OCI-LY1 (cell line): ENCODE measurements at regions not wholly inside any gene's neighbourhood (a gene's known extent, or its start where the extent isn't known, plus 50 kb on each side); places are given as distances from the start of the nearest gene placed in this dataset.

ENCODE experiments used
- H2AFZ ChIP-seq: fragments of 200-600 bp; sonication (generic), shearing (Covaris generic); 2 replicates; pipeline ENCODE4 v1.6.0; 2014; ENCODE audit warnings: antibody characterized with exemption, mild to moderate bottlenecking, low read length
- H3F3A ChIP-seq: fragments of 200-600 bp; sonication (generic), shearing (Covaris generic); 2 replicates; pipeline ENCODE4 v1.6.0; 2014; ENCODE audit warnings: mild to moderate bottlenecking, antibody characterized with exemption, low read length, moderate library complexity; ENCODE audit not compliant: insufficient read depth
- H3K27ac ChIP-seq: fragments of 200-600 bp; sonication (generic); 2 replicates; pipeline ENCODE4 v1.5.1; 2014; ENCODE audit warnings: low read length, mixed run types, mild to moderate bottlenecking, low read depth; ENCODE audit not compliant: poor library complexity, severe bottlenecking
- H3K27me3 ChIP-seq: fragments of 200-600 bp; sonication (generic); 2 replicates; pipeline ENCODE4 v1.6.0; 2014; ENCODE audit warnings: antibody characterized with exemption, mild to moderate bottlenecking, low read length, moderate library complexity; ENCODE audit not compliant: insufficient read depth
- H3K36me3 ChIP-seq: fragments of 200-600 bp; sonication (generic); 2 replicates; pipeline ENCODE4 v1.6.1; 2014; ENCODE audit warnings: mild to moderate bottlenecking, antibody characterized with exemption, low read length, moderate library complexity, mixed read lengths; ENCODE audit not compliant: insufficient read depth
- H3K4me1 ChIP-seq: fragments of 200-600 bp; sonication (generic); 2 replicates; pipeline ENCODE4 v1.5.1; 2014; ENCODE audit warnings: mild to moderate bottlenecking, low read length, moderate library complexity; ENCODE audit not compliant: insufficient read depth, severe bottlenecking
- H3K4me2 ChIP-seq: fragments of 200-600 bp; sonication (generic), shearing (Covaris generic); 2 replicates; pipeline ENCODE4 v1.6.1; 2014; ENCODE audit warnings: low read length
- H3K4me3 ChIP-seq: fragments of 200-600 bp; sonication (generic); 2 replicates; pipeline ENCODE4 v1.5.1; 2014; ENCODE audit warnings: low read length, low read depth, mild to moderate bottlenecking, mixed read lengths; ENCODE audit not compliant: poor library complexity, severe bottlenecking
- H3K79me2 ChIP-seq: fragments of 200-600 bp; shearing (Covaris generic); 2 replicates; pipeline ENCODE4 v1.6.1; 2016; ENCODE audit warnings: mixed run types, low read length, mixed read lengths; ENCODE audit not compliant: insufficient read depth
- H3K9ac ChIP-seq: fragments of 200-600 bp; sonication (generic), shearing (Covaris generic); 2 replicates; pipeline ENCODE4 v1.6.1; 2014; ENCODE audit warnings: mild to moderate bottlenecking, low read length, mixed read lengths
- H3K9me2 ChIP-seq: fragments of 200-600 bp; sonication (generic), shearing (Covaris generic); 2 replicates; pipeline ENCODE4 v1.6.1; 2014; ENCODE audit warnings: low read depth, mild to moderate bottlenecking, low read length, mixed read lengths
- H3K9me3 ChIP-seq: fragments of 200-600 bp; shearing (Covaris generic); 2 replicates; pipeline ENCODE4 v1.6.1; 2014; ENCODE audit warnings: low read length, mixed read lengths
- H4K20me1 ChIP-seq: fragments of 200-600 bp; sonication (generic), shearing (Covaris generic); 2 replicates; pipeline ENCODE4 v1.6.0; 2016; ENCODE audit warnings: mild to moderate bottlenecking, low read length; ENCODE audit not compliant: insufficient read depth
- EZH2 ChIP-seq: fragments of 200-600 bp; sonication (generic), shearing (Covaris generic); IDR thresholded peaks from 2 replicates; pipeline ENCODE4 v1.8.0; 2017; ENCODE audit warnings: borderline replicate concordance, mixed run types, mild to moderate bottlenecking, antibody characterized with exemption, low read length, moderate library complexity, mixed read lengths
- TF ChIP-seq, protein P1 (sequence below): fragments of 200-600 bp; sonication (generic), shearing (Covaris generic); IDR thresholded peaks from 2 replicates; pipeline ENCODE4 v1.5.1; 2017; ENCODE audit warnings: mild to moderate bottlenecking, antibody characterized with exemption, low read length, moderate library complexity, mixed read lengths

GRCh38 chr7:24372961-24373955, 89.3 kb downstream of the NPY start:
- Histone ChIP-seq H3K4me3 (no peak overlapping the region), H3K79me2 (no peaks in the 10 kb centered on the region), H3F3A (no peaks in the 10 kb centered on the region), H3K9ac (no peak overlapping the region), H3K27ac (no peak overlapping the region), H2AFZ (no peak overlapping the region), H3K36me3 (no peaks in the 10 kb centered on the region), H3K27me3 (no peaks in the 10 kb centered on the region), H3K9me3 (no peaks in the 10 kb centered on the region), H4K20me1 (no peaks in the 10 kb centered on the region), H3K4me1 (peaks cover 24% of the 10 kb centered on the region), H3K9me2 (no peaks in the 10 kb centered on the region), H3K4me2 (no peak overlapping the region)
- no peak for TF ChIP-seq EZH2
- TF ChIP-seq, protein P1, sequence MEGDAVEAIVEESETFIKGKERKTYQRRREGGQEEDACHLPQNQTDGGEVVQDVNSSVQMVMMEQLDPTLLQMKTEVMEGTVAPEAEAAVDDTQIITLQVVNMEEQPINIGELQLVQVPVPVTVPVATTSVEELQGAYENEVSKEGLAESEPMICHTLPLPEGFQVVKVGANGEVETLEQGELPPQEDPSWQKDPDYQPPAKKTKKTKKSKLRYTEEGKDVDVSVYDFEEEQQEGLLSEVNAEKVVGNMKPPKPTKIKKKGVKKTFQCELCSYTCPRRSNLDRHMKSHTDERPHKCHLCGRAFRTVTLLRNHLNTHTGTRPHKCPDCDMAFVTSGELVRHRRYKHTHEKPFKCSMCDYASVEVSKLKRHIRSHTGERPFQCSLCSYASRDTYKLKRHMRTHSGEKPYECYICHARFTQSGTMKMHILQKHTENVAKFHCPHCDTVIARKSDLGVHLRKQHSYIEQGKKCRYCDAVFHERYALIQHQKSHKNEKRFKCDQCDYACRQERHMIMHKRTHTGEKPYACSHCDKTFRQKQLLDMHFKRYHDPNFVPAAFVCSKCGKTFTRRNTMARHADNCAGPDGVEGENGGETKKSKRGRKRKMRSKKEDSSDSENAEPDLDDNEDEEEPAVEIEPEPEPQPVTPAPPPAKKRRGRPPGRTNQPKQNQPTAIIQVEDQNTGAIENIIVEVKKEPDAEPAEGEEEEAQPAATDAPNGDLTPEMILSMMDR = no peak

DNA sequence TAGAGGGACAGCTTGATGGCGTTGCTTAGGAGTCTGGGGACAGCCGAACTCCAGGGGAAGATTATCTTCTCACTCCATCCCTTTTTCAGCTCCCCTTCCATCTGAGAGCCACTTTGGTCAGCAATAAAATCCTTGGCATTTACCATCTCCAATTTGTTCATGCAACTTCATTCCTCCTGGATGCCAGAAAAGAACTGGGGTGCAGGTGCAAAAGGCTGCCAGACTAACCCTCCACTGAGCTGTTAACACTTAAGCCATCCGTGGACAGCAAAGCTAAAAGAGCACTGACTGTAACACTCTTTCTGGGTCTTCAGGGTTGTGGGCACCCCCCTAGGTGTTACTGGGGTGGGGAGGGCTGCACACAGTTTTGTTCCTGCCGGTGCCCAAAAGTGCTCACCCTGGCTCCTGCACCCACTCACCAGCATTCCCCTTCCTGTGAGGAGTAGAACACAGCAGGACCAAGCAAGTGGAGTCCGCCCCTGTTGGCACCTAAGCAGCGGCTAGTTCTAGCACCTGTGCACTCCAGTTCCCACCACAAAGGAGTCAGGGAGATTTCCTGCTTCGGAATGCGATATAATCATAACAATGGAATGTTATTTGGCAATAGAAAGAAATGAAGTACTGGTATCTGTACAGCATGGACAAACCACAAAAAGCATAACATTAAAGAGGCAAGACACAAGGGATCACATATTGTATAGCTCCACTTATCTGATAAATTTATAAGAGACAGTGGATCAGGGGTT, 95.1 kb downstream of the NPY start:
- Histone ChIP-seq H3F3A (no peaks in the 10 kb centered on the region), H3K4me2 (no peak overlapping the region), H3K79me2 (no peaks in the 10 kb centered on the region), H3K27ac (no peak overlapping the region), H3K36me3 (no peaks in the 10 kb centered on the region), H3K4me3 (no peak overlapping the region), H3K27me3 (no peaks in the 10 kb centered on the region), H2AFZ (no peak overlapping the region), H4K20me1 (no peaks in the 10 kb centered on the region), H3K4me1 (peaks cover 56% of the 10 kb centered on the region), H3K9ac (no peak overlapping the region), H3K9me3 (no peaks in the 10 kb centered on the region), H3K9me2 (no peaks in the 10 kb centered on the region)
- no peak for TF ChIP-seq EZH2
- TF ChIP-seq, protein P1 = no peak

- H3K9me2 ChIP-seq = no peaks in the 10 kb centered on the region
- H3K27ac ChIP-seq = no peak overlapping the region
- H4K20me1 ChIP-seq = no peaks in the 10 kb centered on the region
- H2AFZ ChIP-seq = no peak overlapping the region
- peaks cover 52% of the 10 kb centered on the region for H3K4me1 ChIP-seq
- no peak overlapping the region for H3K4me2 ChIP-seq
- H3K4me3 ChIP-seq = no peak overlapping the region
- no peak overlapping the region for H3K9ac ChIP-seq
- no peaks in the 10 kb centered on the region for H3K27me3 ChIP-seq
- H3K9me3 ChIP-seq = no peaks in the 10 kb centered on the region
- H3F3A ChIP-seq = no peaks in the 10 kb centered on the region
- H3K79me2 ChIP-seq = no peaks in the 10 kb centered on the region
- H3K36me3 ChIP-seq = no peaks in the 10 kb centered on the region
- TF ChIP-seq EZH2 = no peak
- TF ChIP-seq, protein P1 = peak; percentile 76
These were observed 98.0 kb downstream of the NPY start for GRCh38 chr7:24381894-24382505.
